ENCODE measurements at regions not wholly inside any gene's neighbourhood (a gene's known extent, or its start where the extent isn't known, plus 50 kb on each side); places are given as distances from the start of the nearest gene placed in this dataset.

GRCh38 chr5:173767574-173768266 is 120.4 kb upstream of the CPEB4 start:
- peak in 2 of 8 experiments; percentile 7 to 9 for ATAC-seq (replicated peaks in 6 of 8)
- H3K27ac ChIP-seq: no peak overlapping the region

GRCh38 chr5:173768267-173768806 is 119.8 kb upstream of the CPEB4 start:
- WGBS, 10 experiments: 70 to 100% (median 100%) methylated on average over 1 to 2 of the region's 5 CpGs; no CpG with 5 or more reads in 3 of the 10 experiments
- H3K27ac ChIP-seq: no peak overlapping the region
- ATAC-seq (replicated peaks in 6 of 8): no peak
- no peak overlapping the region for H3K4me3 ChIP-seq
- H3K4me1 ChIP-seq (replicated peaks in 1 of 2): peaks cover 36 to 45% of the 10 kb centered on the region in 2 donors
- in situ Hi-C loops (cut with MboI; ENCODE audit: low pct_unique_long_range_greater_than_20kb in 2 of 9, low sequenced_read_pairs in 9 of 9, unreplicated experiment in 9 of 9): no loop called here

More at GRCh38 chr5:173767574-173768266, 120.4 kb upstream of the CPEB4 start:
- in situ Hi-C loops (cut with MboI; ENCODE audit: low pct_unique_long_range_greater_than_20kb in 2 of 9, low sequenced_read_pairs in 9 of 9, unreplicated experiment in 9 of 9): no loop called here
- WGBS, 10 experiments: 13 to 100% (median 78%) methylated on average over 1 to 9 of the region's 12 CpGs; no CpG with 5 or more reads in 1 of the 10 experiments
- no peak overlapping the region for H3K4me3 ChIP-seq
- peaks cover 39 to 47% of the 10 kb centered on the region in 2 donors for H3K4me1 ChIP-seq (replicated peaks in 1 of 2)

GRCh38 chr5:173768891-173769290 is 119.3 kb upstream of the CPEB4 start:
- Histone ChIP-seq H3K27ac (no peak overlapping the region), H3K4me1 (replicated peaks in 1 of 2) (peaks cover 30 to 40% of the 10 kb centered on the region in 2 donors), H3K4me3 (no peak overlapping the region)
- WGBS, 10 experiments: 20 to 100% (median 89%) methylated on average over 1 of the region's 1 CpG; no CpG with 5 or more reads in 5 of the 10 experiments
- ATAC-seq (replicated peaks in 6 of 8): no peak
- in situ Hi-C loops (cut with MboI; ENCODE audit: low pct_unique_long_range_greater_than_20kb in 2 of 9, low sequenced_read_pairs in 9 of 9, unreplicated experiment in 9 of 9): no loop called here

- no peak overlapping the region for H3K4me3 ChIP-seq
- no peak for ATAC-seq (replicated peaks in 6 of 8)
- no CpG with 5 or more reads among the region's 2 CpGs for WGBS, 10 experiments
- H3K27ac ChIP-seq: peak overlapping the region in 1 of 2 donors; percentile 40
- peaks cover 22 to 29% of the 10 kb centered on the region in 2 donors for H3K4me1 ChIP-seq (replicated peaks in 1 of 2)
- in situ Hi-C loops (cut with MboI; ENCODE audit: low pct_unique_long_range_greater_than_20kb in 2 of 9, low sequenced_read_pairs in 9 of 9, unreplicated experiment in 9 of 9): no loop called here
Measured at GRCh38 chr5:173770637-173771036, 117.5 kb upstream of the CPEB4 start.

- no peak overlapping the region for H3K4me3 ChIP-seq
- H3K4me1 ChIP-seq (replicated peaks in 1 of 2): peaks cover 21 to 26% of the 10 kb centered on the region in 2 donors
- in situ Hi-C loops (cut with MboI; ENCODE audit: low pct_unique_long_range_greater_than_20kb in 2 of 9, low sequenced_read_pairs in 9 of 9, unreplicated experiment in 9 of 9): no loop called here
- peak in 5 of 8 experiments; percentile 26 to 78 (median 60) for ATAC-seq (replicated peaks in 6 of 8)
- peak overlapping the region; percentile 40 to 71 for H3K27ac ChIP-seq
- WGBS, 10 experiments: 25 to 72% (median 39%) methylated on average over 2 to 10 of the region's 24 CpGs; no CpG with 5 or more reads in 2 of the 10 experiments
Measured at GRCh38 chr5:173771121-173771724, 116.9 kb upstream of the CPEB4 start.

- in situ Hi-C loops (cut with MboI; ENCODE audit: low pct_unique_long_range_greater_than_20kb in 2 of 9, low sequenced_read_pairs in 9 of 9, unreplicated experiment in 9 of 9): no loop called here
- peak overlapping the region in 1 of 2 donors; percentile 40 for H3K27ac ChIP-seq
- 68 to 100% (median 90%) methylated on average over 1 to 7 of the region's 11 CpGs for WGBS, 10 experiments
- no peak for ATAC-seq (replicated peaks in 6 of 8)
- H3K4me3 ChIP-seq: no peak overlapping the region
- H3K4me1 ChIP-seq (replicated peaks in 1 of 2): peaks cover 18 to 21% of the 10 kb centered on the region in 2 donors
Measured at GRCh38 chr5:173771725-173772383, 116.3 kb upstream of the CPEB4 start.

GRCh38 chr5:173772384-173773059 is 115.6 kb upstream of the CPEB4 start:
- WGBS, 10 experiments: 40 to 93% (median 80%) methylated on average over 1 to 7 of the region's 9 CpGs; no CpG with 5 or more reads in 2 of the 10 experiments
- no peak for ATAC-seq (replicated peaks in 6 of 8)
- in situ Hi-C loops (cut with MboI; ENCODE audit: low pct_unique_long_range_greater_than_20kb in 2 of 9, low sequenced_read_pairs in 9 of 9, unreplicated experiment in 9 of 9): no loop called here

GRCh38 chr5:173774271-173774761 is 113.8 kb upstream of the CPEB4 start:
- 0 to 100% (median 73%) methylated on average over 1 to 4 of the region's 4 CpGs; no CpG with 5 or more reads in 3 of the 10 experiments for WGBS, 10 experiments
- no peak overlapping the region for H3K4me3 ChIP-seq
- H3K27ac ChIP-seq: no peak overlapping the region
- in situ Hi-C loops (cut with MboI; ENCODE audit: low pct_unique_long_range_greater_than_20kb in 2 of 9, low sequenced_read_pairs in 9 of 9, unreplicated experiment in 9 of 9): no loop called here
- ATAC-seq (replicated peaks in 6 of 8): peak in 3 of 8 experiments; percentile 12 to 70 (median 22)
- H3K4me1 ChIP-seq (replicated peaks in 1 of 2): peaks cover 14 to 17% of the 10 kb centered on the region in 2 donors

More at GRCh38 chr5:173772384-173773059, 115.6 kb upstream of the CPEB4 start:
- H3K27ac ChIP-seq: peak overlapping the region in 1 of 2 donors; percentile 31
- peaks cover 16 to 19% of the 10 kb centered on the region in 2 donors for H3K4me1 ChIP-seq (replicated peaks in 1 of 2)
- no peak overlapping the region for H3K4me3 ChIP-seq

GRCh38 chr5:173775261-173776197 is 112.6 kb upstream of the CPEB4 start:
- Histone ChIP-seq H3K27ac (no peak overlapping the region), H3K4me3 (no peak overlapping the region), H3K4me1 (replicated peaks in 1 of 2) (peaks cover 14 to 17% of the 10 kb centered on the region in 2 donors)
- in situ Hi-C loops (cut with MboI; ENCODE audit: low pct_unique_long_range_greater_than_20kb in 2 of 9, low sequenced_read_pairs in 9 of 9, unreplicated experiment in 9 of 9): no loop called here
- WGBS, 10 experiments: 43 to 96% (median 80%) methylated on average over 1 to 7 of the region's 12 CpGs; no CpG with 5 or more reads in 1 of the 10 experiments
- ATAC-seq (replicated peaks in 6 of 8): no peak

GRCh38 chr5:173777149-173777548 is 111.0 kb upstream of the CPEB4 start:
- Histone ChIP-seq H3K27ac (no peak overlapping the region), H3K4me1 (replicated peaks in 1 of 2) (peaks cover 13 to 18% of the 10 kb centered on the region in 2 donors), H3K4me3 (no peak overlapping the region)
- in situ Hi-C loops (cut with MboI; ENCODE audit: low pct_unique_long_range_greater_than_20kb in 2 of 9, low sequenced_read_pairs in 9 of 9, unreplicated experiment in 9 of 9): no loop called here
- WGBS, 10 experiments: 0 to 100% (median 71%) methylated on average over 1 to 3 of the region's 3 CpGs; no CpG with 5 or more reads in 2 of the 10 experiments
- ATAC-seq (replicated peaks in 6 of 8): peak in 2 of 8 experiments; percentile 32 to 34

- no peak overlapping the region for H3K27ac ChIP-seq
- in situ Hi-C loops (cut with MboI; ENCODE audit: low pct_unique_long_range_greater_than_20kb in 2 of 9, low sequenced_read_pairs in 9 of 9, unreplicated experiment in 9 of 9): no loop called here
- H3K4me3 ChIP-seq: no peak overlapping the region
- 43 to 100% (median 80%) methylated on average over 1 to 3 of the region's 3 CpGs; no CpG with 5 or more reads in 5 of the 10 experiments for WGBS, 10 experiments
- ATAC-seq (replicated peaks in 6 of 8): no peak
- peaks cover 17 to 21% of the 10 kb centered on the region in 2 donors for H3K4me1 ChIP-seq (replicated peaks in 1 of 2)
Measured at GRCh38 chr5:173777674-173778073, 110.5 kb upstream of the CPEB4 start.
